Endothelial cell of umbilical vein (primary cell): ENCODE measurements at regions not wholly inside any gene's neighbourhood (a gene's known extent, or its start where the extent isn't known, plus 50 kb on each side); places are given as distances from the start of the nearest gene placed in this dataset.

Experiments
- CTCF ChIP-seq, 2 donors: IDR thresholded peaks; 1 replicate in 1 of 2; 2 replicates in 1 of 2; pipeline ENCODE4 v1.5.1; 2011; ENCODE audit warnings: low read length in 2 of 2, mild to moderate bottlenecking in 2 of 2, moderate library complexity in 2 of 2, control low read depth in 1 of 2, inconsistent platforms in 1 of 2, low read depth in 1 of 2; ENCODE audit not compliant: insufficient read depth in 1 of 2; ENCODE audit errors: extremely low read depth in 1 of 2
- JUN ChIP-seq: IDR thresholded peaks from 2 replicates; pipeline ENCODE4 v1.6.1; 2011; ENCODE audit warnings: borderline replicate concordance, low read depth; ENCODE audit not compliant: insufficient read length, insufficient read depth
- MAX ChIP-seq: IDR thresholded peaks from 2 replicates; pipeline ENCODE4 v1.6.1; 2011; ENCODE audit not compliant: insufficient read depth, insufficient read length
- MYC ChIP-seq: IDR thresholded peaks from one replicate; pipeline ENCODE4 v1.6.1; 2011; ENCODE audit warnings: mild to moderate bottlenecking, low read depth, low read length
- POLR2A ChIP-seq: IDR thresholded peaks from 2 replicates; pipeline ENCODE4 v1.6.1; 2012; ENCODE audit warnings: low read depth, mild to moderate bottlenecking, control low read depth, low read length
- POLR2AphosphoS5 ChIP-seq: IDR thresholded peaks from 2 replicates; pipeline ENCODE4 v1.6.1; 2012; ENCODE audit warnings: low read depth, mild to moderate bottlenecking, control low read depth, low read length, moderate library complexity; ENCODE audit not compliant: insufficient read depth

- TF ChIP-seq CTCF (IDR thresholded peaks at IDR 0.05; ENCODE audit: extremely low read depth in 1 of 2, insufficient read depth in 1 of 2, low read depth in 1 of 2, low read length in 2 of 2) (no peak), POLR2A (no peak), MAX (no peak), JUN (no peak), MYC (no peak), POLR2AphosphoS5 (no peak)
Observed at GRCh38 chr1:230510496-230510895, 84.4 kb upstream of the PGBD5 start.
